NCI-H2196 treated with DMSO at 0.1 percent for 48 hours (cell line): ENCODE measurements at regions not wholly inside any gene's neighbourhood (a gene's known extent, or its start where the extent isn't known, plus 50 kb on each side); places are given as distances from the start of the nearest gene placed in this dataset.
"Not testable (repeated sequence)": the region's sequence is repeated elsewhere in the genome, so short reads cannot be mapped to it uniquely, and the experiment has no call there.

Experiments
- DNase-seq: peaks from one replicate; lab custom pipeline; 2025; ENCODE audit not compliant: unreplicated experiment; lab: John Stamatoyannopoulos, UW

- DNase-seq: no peak
These were observed 134.5 kb downstream of the PPP1R3A start for GRCh38 chr7:113784316-113784715.

- no peak for DNase-seq
These were observed 135.4 kb downstream of the PPP1R3A start for GRCh38 chr7:113783403-113783802.

GRCh38 chr7:113775804-113776203 lies 143.0 kb downstream of the PPP1R3A start:
- no peak for DNase-seq

- no peak for DNase-seq
These were observed 143.4 kb downstream of the PPP1R3A start for GRCh38 chr7:113775401-113775800.

- DNase-seq: no peak
These were observed 144.5 kb downstream of the PPP1R3A start for GRCh38 chr7:113774182-113774807.

GRCh38 chr7:113770146-113770738 lies 148.6 kb downstream of the PPP1R3A start:
- DNase-seq: no peak

- DNase-seq: no peak
These were observed 150.4 kb downstream of the PPP1R3A start for GRCh38 chr7:113768387-113768786.

- no peak for DNase-seq
These were observed 154.3 kb downstream of the PPP1R3A start for GRCh38 chr7:113764401-113765035.

- no peak for DNase-seq
These were observed 155.6 kb downstream of the PPP1R3A start for GRCh38 chr7:113763226-113763625.

GRCh38 chr7:113756250-113756649 lies 162.6 kb downstream of the PPP1R3A start:
- no peak for DNase-seq

- DNase-seq: no peak
These were observed 166.1 kb downstream of the PPP1R3A start for GRCh38 chr7:113752689-113753088.

- DNase-seq: no peak
These were observed 166.5 kb downstream of the PPP1R3A start for GRCh38 chr7:113752289-113752688.

GRCh38 chr7:113751547-113751946 lies 167.3 kb downstream of the PPP1R3A start:
- no peak for DNase-seq

- not testable (repeated sequence) for DNase-seq
These were observed 170.4 kb downstream of the PPP1R3A start for GRCh38 chr7:113748385-113748784.

GRCh38 chr7:113742946-113743431 lies 175.8 kb downstream of the PPP1R3A start:
- not testable (repeated sequence) for DNase-seq

- DNase-seq: no peak
These were observed 176.4 kb downstream of the PPP1R3A start for GRCh38 chr7:113742377-113742776.

GRCh38 chr7:113731571-113731970 lies 187.2 kb downstream of the PPP1R3A start:
- no peak for DNase-seq

GRCh38 chr7:113730309-113730955 lies 188.4 kb downstream of the PPP1R3A start:
- no peak for DNase-seq

- no peak for DNase-seq
These were observed 191.3 kb downstream of the PPP1R3A start for GRCh38 chr7:113727486-113727885.

GRCh38 chr7:113722006-113722405 lies 196.8 kb downstream of the PPP1R3A start:
- DNase-seq: no peak

- no peak for DNase-seq
These were observed 201.1 kb downstream of the PPP1R3A start for GRCh38 chr7:113717739-113718138.
